ENCODE measurements at regions not wholly inside any gene's neighbourhood (a gene's known extent, or its start where the extent isn't known, plus 50 kb on each side); places are given as distances from the start of the nearest gene placed in this dataset.

DNA sequence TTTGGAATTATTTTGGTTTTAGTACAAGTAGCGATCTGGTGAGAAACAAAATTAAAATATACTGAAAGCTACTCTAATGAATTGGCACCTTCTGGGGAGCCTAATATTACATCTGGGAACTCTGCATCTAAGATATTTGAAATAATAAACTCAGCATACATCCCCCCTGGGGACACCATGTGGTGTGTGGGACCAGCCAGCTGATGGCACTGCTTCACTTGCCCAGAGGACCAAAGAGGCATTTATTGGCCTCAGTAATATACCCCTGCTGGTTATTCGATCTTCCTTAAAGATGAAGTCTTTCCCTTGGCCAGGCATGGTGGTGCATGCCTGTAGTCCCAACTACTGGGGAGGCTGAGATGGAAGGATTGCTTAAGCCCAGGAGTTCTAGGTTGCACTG lies 195.1 kb upstream of the AUTS2 start:
- DNase-seq (ENCODE audit: low read depth) = peak; percentile 60
- TF ChIP-seq, protein P1, sequence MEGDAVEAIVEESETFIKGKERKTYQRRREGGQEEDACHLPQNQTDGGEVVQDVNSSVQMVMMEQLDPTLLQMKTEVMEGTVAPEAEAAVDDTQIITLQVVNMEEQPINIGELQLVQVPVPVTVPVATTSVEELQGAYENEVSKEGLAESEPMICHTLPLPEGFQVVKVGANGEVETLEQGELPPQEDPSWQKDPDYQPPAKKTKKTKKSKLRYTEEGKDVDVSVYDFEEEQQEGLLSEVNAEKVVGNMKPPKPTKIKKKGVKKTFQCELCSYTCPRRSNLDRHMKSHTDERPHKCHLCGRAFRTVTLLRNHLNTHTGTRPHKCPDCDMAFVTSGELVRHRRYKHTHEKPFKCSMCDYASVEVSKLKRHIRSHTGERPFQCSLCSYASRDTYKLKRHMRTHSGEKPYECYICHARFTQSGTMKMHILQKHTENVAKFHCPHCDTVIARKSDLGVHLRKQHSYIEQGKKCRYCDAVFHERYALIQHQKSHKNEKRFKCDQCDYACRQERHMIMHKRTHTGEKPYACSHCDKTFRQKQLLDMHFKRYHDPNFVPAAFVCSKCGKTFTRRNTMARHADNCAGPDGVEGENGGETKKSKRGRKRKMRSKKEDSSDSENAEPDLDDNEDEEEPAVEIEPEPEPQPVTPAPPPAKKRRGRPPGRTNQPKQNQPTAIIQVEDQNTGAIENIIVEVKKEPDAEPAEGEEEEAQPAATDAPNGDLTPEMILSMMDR (IDR thresholded peaks at IDR 0.05; ENCODE audit: insufficient read depth, low read depth, low read length, missing control alignments) = peak; percentile 37

DNA sequence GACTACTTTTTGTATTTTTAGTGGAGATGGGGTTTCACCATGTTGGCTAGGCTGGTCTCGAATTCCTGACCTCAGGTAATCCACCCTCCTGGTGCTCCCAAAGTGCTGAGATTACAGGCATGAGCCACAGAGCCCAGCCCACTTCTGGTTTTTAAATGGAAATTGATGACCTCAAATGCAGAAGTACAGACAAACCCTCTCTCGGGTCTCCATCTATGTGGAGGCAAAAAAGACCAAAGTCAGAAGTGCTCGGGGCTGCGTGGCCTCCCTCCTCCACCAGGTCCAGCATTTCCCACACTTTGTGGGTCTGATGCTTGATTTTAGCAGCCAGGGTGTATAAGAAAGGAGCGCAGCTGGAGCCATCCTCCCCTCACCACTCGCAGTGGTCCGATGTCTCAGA lies 187.3 kb upstream of the AUTS2 start:
- TF ChIP-seq, protein P1 (IDR thresholded peaks at IDR 0.05; ENCODE audit: insufficient read depth, low read depth, low read length, missing control alignments) = no peak
- no peak overlapping the region for H3K4me3 ChIP-seq (ENCODE audit: low read depth, low read length)
- DNase-seq (ENCODE audit: low read depth) = no peak

More for the DNA sequence above, 195.1 kb upstream of the AUTS2 start:
- no peak overlapping the region for H3K4me3 ChIP-seq (ENCODE audit: low read depth, low read length)

DNA sequence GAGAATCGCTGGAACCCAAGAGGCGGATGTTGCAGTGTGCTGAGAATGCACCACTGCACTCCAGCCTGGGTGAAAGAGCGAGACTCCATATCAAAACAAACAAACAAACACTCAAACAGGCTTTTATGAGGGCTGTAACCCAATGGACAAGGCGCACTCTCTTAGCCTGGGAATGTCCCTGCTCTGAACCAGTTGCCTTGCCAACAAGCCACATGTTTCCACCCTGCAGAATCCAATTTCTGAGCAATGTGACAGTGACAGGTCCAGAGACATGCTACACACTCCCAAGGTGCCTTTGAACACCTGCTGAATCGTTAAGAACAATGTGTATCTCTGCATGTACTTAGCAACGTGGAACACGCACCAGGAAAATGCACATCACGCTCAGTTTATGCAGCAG lies 186.8 kb upstream of the AUTS2 start:
- no peak for DNase-seq (ENCODE audit: low read depth)
- TF ChIP-seq, protein P1 (IDR thresholded peaks at IDR 0.05; ENCODE audit: insufficient read depth, low read depth, low read length, missing control alignments) = no peak

DNA sequence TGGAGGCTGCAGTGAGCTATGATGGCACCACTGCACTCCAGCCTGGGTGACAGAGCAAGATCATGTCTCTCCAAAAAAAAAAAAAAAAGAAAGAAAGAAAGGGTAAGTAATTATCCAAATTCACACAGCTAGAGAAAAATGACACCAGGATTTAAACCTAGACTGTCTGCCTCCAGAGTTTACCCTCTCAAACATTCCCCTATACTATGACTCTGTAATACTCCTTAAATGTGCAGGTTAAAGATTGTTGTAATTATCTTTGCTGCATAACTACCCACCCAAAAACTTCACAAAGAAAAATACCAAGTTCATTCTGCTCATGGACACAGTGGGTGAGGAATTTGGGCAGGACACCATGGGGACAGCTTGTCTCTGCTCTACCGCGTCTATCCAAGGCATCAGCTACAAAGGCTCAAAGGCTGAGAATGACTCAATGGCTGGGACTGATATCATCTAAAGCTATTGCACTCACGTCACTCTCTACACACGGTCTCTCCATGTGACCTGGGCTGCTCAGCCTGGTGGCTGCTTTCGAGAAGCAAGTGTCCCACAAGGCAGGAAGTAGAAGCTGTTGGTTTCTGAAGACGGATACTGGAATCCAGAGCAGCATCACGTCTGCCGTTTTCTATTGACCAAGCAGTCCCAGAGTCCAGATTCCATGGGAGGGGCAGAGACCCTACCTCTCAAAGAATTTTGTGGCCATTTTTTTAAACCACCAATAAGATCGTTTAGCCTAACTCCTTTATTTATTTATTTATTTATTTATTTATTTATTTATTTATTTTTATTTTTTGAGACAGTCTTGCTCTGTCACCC lies 185.7 kb upstream of the AUTS2 start:
- H3K4me3 ChIP-seq (ENCODE audit: low read depth, low read length) = no peak overlapping the region
- peak; percentile 78 for DNase-seq (ENCODE audit: low read depth)
- TF ChIP-seq, protein P1 (IDR thresholded peaks at IDR 0.05; ENCODE audit: insufficient read depth, low read depth, low read length, missing control alignments) = no peak

More for the DNA sequence above, 186.8 kb upstream of the AUTS2 start:
- H3K4me3 ChIP-seq (ENCODE audit: low read depth, low read length) = no peak overlapping the region

DNA sequence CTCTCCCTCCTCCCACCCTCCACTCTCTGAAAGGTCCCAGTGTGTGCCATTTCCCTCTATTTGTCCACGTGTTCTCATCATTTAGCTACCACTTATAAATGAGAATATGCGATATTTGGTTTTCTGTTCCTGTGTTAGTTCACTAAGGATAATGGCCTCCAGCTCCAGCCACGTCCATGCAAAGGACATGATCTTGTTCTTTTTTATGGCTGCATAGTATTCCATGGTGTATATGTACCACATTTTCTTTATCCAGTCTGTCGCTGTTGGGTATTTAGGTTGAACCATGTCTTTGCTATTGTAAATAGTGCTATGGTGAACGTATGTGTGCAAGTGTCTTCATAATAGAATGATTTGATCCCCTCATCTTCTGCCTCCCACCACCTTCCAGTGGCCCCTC lies 183.7 kb upstream of the AUTS2 start:
- DNase-seq (ENCODE audit: low read depth) = no peak
- H3K4me3 ChIP-seq (ENCODE audit: low read depth, low read length) = no peak overlapping the region
- TF ChIP-seq, protein P1 (IDR thresholded peaks at IDR 0.05; ENCODE audit: insufficient read depth, low read depth, low read length, missing control alignments) = no peak

DNA sequence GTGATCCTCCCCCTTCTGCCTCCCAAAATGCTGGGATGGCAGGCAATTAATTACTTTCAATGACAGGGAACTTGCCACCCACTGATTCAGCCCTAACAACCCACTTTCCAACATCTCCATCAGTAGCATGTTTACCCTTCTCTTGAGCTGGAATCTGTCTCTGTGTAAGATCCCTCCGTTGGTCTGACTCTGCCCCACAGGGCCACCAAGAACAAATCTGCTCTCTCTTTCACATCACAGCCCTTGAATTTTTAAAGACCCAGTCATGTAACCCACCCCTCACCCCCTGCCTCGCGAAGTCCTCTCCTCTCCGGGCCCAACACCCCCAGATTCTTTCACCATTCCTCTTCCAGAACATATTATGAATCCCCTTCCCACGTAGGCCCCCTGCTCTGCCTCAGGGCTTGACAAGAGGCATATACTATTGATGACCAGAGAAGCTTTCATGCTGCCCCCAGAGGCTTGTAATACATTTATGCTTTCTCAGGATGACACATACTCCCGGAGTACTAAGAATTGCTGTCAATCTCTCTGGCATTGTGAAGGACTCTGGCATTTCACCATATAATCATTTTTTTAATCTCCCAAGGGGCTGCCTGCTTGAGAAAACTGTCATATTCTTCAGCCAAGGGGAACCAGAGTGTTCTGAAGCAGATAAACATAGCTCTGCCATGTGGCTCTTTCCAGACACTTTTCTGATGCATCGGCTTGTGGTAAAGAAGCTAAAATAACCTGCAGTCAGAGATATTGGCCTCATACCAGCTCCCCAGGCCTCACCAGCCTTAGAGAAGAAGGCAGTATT lies 179.2 kb upstream of the AUTS2 start:
- TF ChIP-seq, protein P1 (IDR thresholded peaks at IDR 0.05; ENCODE audit: insufficient read depth, low read depth, low read length, missing control alignments) = no peak
- DNase-seq (ENCODE audit: low read depth) = peak; percentile 35
- no peak overlapping the region; the same call in 1 of the 2 replicates for H3K4me3 ChIP-seq (ENCODE audit: low read depth, low read length)

Data from GM12865 (cell line).